ENCODE measurements at regions not wholly inside any gene's neighbourhood (a gene's known extent, or its start where the extent isn't known, plus 50 kb on each side); places are given as distances from the start of the nearest gene placed in this dataset.
"Not testable (repeated sequence)": the region's sequence is repeated elsewhere in the genome, so short reads cannot be mapped to it uniquely, and the experiment has no call there.

- DNase-seq (ENCODE audit: extremely low spot score): no peak
- Histone ChIP-seq H3K36me3 (no peaks in the 10 kb centered on the region), H3K27me3 (no peaks in the 10 kb centered on the region), H3K9me3 (no peaks in the 10 kb centered on the region), H3K4me3 (no peak overlapping the region), H3K4me1 (no peaks in the 10 kb centered on the region), H3K27ac (replicated peaks in 1 of 4) (no peak overlapping the region)
- TF ChIP-seq POLR2A (IDR thresholded peaks at IDR 0.05; ENCODE audit: low read depth): no peak
- no peak for TF ChIP-seq POLR2AphosphoS5 (IDR thresholded peaks at IDR 0.05)
- TF ChIP-seq EP300 (IDR thresholded peaks at IDR 0.05): no peak
- no peak for TF ChIP-seq CTCF (IDR thresholded peaks at IDR 0.05)
- 89% methylated on average over 4 of the region's 4 CpGs for WGBS
- intact Hi-C loops (cut with DNase I): no loop called here
Measured at GRCh38 chr4:189131118-189131517, 809.6 kb upstream of the FRG1 start.

GRCh38 chr4:189136462-189136861 lies 804.2 kb upstream of the FRG1 start:
- no peak for DNase-seq (ENCODE audit: extremely low spot score)
- H3K4me1 ChIP-seq: no peaks in the 10 kb centered on the region
- 83% methylated on average over 4 of the region's 4 CpGs for WGBS
- no peaks in the 10 kb centered on the region for H3K36me3 ChIP-seq
- H3K27me3 ChIP-seq: no peaks in the 10 kb centered on the region
- H3K9me3 ChIP-seq: no peaks in the 10 kb centered on the region
- intact Hi-C loops (cut with DNase I): no loop called here
- TF ChIP-seq POLR2AphosphoS5 (IDR thresholded peaks at IDR 0.05) (no peak), CTCF (IDR thresholded peaks at IDR 0.05) (no peak), EP300 (IDR thresholded peaks at IDR 0.05) (no peak), POLR2A (IDR thresholded peaks at IDR 0.05; ENCODE audit: low read depth) (no peak)
- no peak overlapping the region for H3K4me3 ChIP-seq
- H3K27ac ChIP-seq (replicated peaks in 1 of 4): no peak overlapping the region

- H3K9me3 ChIP-seq: no peaks in the 10 kb centered on the region
- 67% methylated on average over 6 of the region's 6 CpGs for WGBS
- no peaks in the 10 kb centered on the region for H3K4me1 ChIP-seq
- intact Hi-C loops (cut with DNase I): no loop called here
- H3K27me3 ChIP-seq: no peaks in the 10 kb centered on the region
- H3K36me3 ChIP-seq: no peaks in the 10 kb centered on the region
- no peak overlapping the region for H3K27ac ChIP-seq (replicated peaks in 1 of 4)
- DNase-seq (ENCODE audit: extremely low spot score): no peak
- H3K4me3 ChIP-seq: no peak overlapping the region
- TF ChIP-seq POLR2A (IDR thresholded peaks at IDR 0.05; ENCODE audit: low read depth) (no peak), CTCF (IDR thresholded peaks at IDR 0.05) (no peak), EP300 (IDR thresholded peaks at IDR 0.05) (no peak), POLR2AphosphoS5 (IDR thresholded peaks at IDR 0.05) (no peak)
Measured at GRCh38 chr4:189143263-189143952, 797.3 kb upstream of the FRG1 start.

GRCh38 chr4:189147005-189147929 lies 793.4 kb upstream of the FRG1 start:
- H3K4me1 ChIP-seq: no peaks in the 10 kb centered on the region
- no peak for TF ChIP-seq POLR2A (IDR thresholded peaks at IDR 0.05; ENCODE audit: low read depth)
- TF ChIP-seq CTCF (IDR thresholded peaks at IDR 0.05): no peak
- peaks cover 0 to 8% (median 5%) of the 10 kb centered on the region in 4 donors for H3K9me3 ChIP-seq
- 64% methylated on average over 24 of the region's 24 CpGs for WGBS
- H3K36me3 ChIP-seq: no peaks in the 10 kb centered on the region
- H3K27ac ChIP-seq (replicated peaks in 1 of 4): no peak overlapping the region
- no peaks in the 10 kb centered on the region for H3K27me3 ChIP-seq
- DNase-seq (ENCODE audit: extremely low spot score): no peak
- no peak overlapping the region for H3K4me3 ChIP-seq
- intact Hi-C loops (cut with DNase I): no loop called here

- DNase-seq (ENCODE audit: extremely low spot score); H3K27me3 ChIP-seq; H3K9me3 ChIP-seq; H3K36me3 ChIP-seq; H3K27ac ChIP-seq (replicated peaks in 1 of 4); intact Hi-C loops (cut with DNase I); H3K4me1 ChIP-seq; H3K4me3 ChIP-seq: not testable (repeated sequence)
- 91% methylated on average over 9 of the region's 13 CpGs for WGBS
Measured at GRCh38 chr4:189155083-189155482, 785.6 kb upstream of the FRG1 start.
